ENCODE measurements at regions not wholly inside any gene's neighbourhood (a gene's known extent, or its start where the extent isn't known, plus 50 kb on each side); places are given as distances from the start of the nearest gene placed in this dataset.

DNA sequence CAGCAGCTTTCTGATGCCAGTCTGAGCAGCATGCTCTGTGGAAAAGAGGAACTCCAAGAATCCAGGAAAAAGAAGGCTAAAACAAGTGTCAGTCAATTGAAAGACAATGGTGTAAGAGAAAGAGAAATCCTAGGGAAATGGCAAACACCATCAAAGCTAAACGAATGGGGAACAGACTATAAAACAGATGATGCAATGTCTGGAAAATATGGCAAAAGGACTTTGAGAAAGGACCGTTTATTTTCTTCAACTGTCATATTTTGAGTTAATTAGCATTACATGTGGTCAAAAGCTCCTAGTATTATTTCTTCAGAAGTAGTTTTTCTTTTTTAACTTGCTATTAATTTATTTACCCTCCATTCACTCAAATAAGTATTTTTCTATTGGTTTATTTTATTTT is 465.2 kb downstream of the LRRC70 start:
- no peaks in the 10 kb centered on the region for H3K9me3 ChIP-seq
- TF ChIP-seq, protein P1, sequence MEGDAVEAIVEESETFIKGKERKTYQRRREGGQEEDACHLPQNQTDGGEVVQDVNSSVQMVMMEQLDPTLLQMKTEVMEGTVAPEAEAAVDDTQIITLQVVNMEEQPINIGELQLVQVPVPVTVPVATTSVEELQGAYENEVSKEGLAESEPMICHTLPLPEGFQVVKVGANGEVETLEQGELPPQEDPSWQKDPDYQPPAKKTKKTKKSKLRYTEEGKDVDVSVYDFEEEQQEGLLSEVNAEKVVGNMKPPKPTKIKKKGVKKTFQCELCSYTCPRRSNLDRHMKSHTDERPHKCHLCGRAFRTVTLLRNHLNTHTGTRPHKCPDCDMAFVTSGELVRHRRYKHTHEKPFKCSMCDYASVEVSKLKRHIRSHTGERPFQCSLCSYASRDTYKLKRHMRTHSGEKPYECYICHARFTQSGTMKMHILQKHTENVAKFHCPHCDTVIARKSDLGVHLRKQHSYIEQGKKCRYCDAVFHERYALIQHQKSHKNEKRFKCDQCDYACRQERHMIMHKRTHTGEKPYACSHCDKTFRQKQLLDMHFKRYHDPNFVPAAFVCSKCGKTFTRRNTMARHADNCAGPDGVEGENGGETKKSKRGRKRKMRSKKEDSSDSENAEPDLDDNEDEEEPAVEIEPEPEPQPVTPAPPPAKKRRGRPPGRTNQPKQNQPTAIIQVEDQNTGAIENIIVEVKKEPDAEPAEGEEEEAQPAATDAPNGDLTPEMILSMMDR (IDR thresholded peaks at IDR 0.05): no peak
- intact Hi-C loops (cut with DNase I; ENCODE audit: low total_unique reads): no loop called here
- DNase-seq: no peak
- H3K4me1 ChIP-seq: no peaks in the 10 kb centered on the region
- no peak overlapping the region for H3K4me3 ChIP-seq
- no peak overlapping the region for H3K27ac ChIP-seq
- H3K27me3 ChIP-seq: no peaks in the 10 kb centered on the region
- H3K36me3 ChIP-seq: no peaks in the 10 kb centered on the region

DNA sequence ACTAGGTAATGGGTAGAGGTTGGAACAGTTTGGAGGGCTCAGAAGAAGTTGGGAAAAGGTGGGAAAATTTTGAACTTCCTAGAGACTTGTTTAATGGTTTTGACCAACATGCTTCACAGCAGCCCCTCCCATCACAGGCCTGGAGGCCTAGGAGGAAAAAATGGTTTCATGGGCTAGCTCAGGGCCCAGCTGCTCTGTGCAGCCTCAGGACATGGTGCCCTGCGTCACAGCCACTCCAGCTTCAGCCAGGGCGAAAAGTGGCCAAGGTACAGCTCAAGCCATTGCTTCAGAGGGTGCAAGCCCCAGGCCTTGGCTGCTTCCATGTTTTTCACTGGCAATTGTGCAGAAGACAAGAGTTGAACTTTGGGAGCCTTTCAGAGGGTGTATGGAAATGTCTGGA is 453.7 kb downstream of the LRRC70 start:
- Histone ChIP-seq H3K9me3 (peaks cover 0 to 17% (median 10%) of the 10 kb centered on the region in 3 donors), H3K36me3 (no peaks in the 10 kb centered on the region), H3K27me3 (no peaks in the 10 kb centered on the region), H3K27ac (no peak overlapping the region), H3K4me1 (no peaks in the 10 kb centered on the region), H3K4me3 (no peak overlapping the region)
- DNase-seq: no peak
- TF ChIP-seq, protein P1 (IDR thresholded peaks at IDR 0.05): no peak
- intact Hi-C loops (cut with DNase I; ENCODE audit: low total_unique reads): no loop called here

DNA sequence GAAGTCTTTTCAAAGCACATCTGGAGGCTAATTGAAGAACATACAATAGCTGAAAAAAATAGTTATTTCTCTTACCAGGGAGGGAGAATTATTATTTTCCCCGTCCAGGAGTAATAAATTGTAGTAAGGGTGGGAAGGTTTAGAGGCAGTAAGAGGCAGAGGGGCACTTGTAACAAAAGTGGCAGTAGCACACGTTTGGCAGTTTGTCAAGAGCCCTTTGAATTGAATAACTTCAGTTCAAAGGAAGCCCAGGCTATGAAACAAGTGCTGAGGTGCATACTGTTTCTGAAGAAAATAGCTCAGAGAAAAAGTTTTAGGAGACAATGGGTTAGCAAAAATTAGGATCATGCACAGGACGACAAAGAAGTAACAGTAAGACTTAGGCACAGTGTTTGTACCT is 451.3 kb downstream of the LRRC70 start:
- intact Hi-C loops (cut with DNase I; ENCODE audit: low total_unique reads): no loop called here
- Histone ChIP-seq H3K4me3 (no peak overlapping the region), H3K9me3 (peaks cover 0 to 17% (median 10%) of the 10 kb centered on the region in 3 donors), H3K4me1 (no peaks in the 10 kb centered on the region), H3K36me3 (no peaks in the 10 kb centered on the region), H3K27me3 (no peaks in the 10 kb centered on the region), H3K27ac (no peak overlapping the region)
- no peak for DNase-seq
- TF ChIP-seq, protein P1 (IDR thresholded peaks at IDR 0.05): no peak

DNA sequence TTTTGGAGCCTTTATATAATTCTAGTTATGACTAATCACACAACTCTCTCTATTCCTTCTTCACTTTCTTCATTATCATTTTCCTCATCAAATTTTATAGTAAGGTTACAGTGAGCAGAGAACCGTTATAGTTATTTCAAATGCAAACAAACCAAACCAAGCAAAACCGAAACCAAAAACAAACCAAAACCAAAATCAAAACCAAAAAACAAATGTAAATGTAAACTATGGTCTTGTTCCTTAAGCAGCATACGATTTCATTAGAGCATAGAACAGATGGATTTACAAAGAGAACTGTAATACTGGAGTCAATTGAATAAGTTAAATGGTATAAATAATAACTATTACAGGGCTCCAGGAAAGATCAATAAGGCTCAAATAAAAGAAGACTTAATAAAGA is 447.1 kb downstream of the LRRC70 start:
- no peak overlapping the region for H3K4me3 ChIP-seq
- H3K9me3 ChIP-seq: no peaks in the 10 kb centered on the region
- H3K36me3 ChIP-seq: no peaks in the 10 kb centered on the region
- no peaks in the 10 kb centered on the region for H3K4me1 ChIP-seq
- TF ChIP-seq, protein P1 (IDR thresholded peaks at IDR 0.05): no peak
- DNase-seq: no peak
- no peaks in the 10 kb centered on the region for H3K27me3 ChIP-seq
- intact Hi-C loops (cut with DNase I; ENCODE audit: low total_unique reads): no loop called here
- no peak overlapping the region for H3K27ac ChIP-seq

DNA sequence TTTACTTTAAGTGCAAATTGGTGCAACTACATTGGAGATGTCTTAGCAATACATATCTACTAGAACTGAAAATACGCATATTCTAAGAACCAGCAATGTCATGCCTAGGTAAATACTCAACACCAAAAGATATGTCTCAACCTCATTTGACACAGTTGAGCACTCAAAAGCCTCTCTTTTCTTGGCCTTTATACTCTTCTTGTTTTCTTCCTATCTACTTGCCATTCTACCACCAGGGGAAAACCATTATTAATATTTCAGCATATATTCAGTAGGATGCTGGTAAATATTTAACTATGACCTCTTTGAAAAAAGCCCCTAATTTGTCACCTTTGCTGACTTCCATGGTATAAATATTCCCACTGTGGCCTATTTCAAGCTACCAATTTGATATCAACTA is 443.8 kb downstream of the LRRC70 start:
- intact Hi-C loops (cut with DNase I; ENCODE audit: low total_unique reads): no loop called here
- no peaks in the 10 kb centered on the region for H3K4me1 ChIP-seq
- H3K27ac ChIP-seq: no peak overlapping the region
- no peaks in the 10 kb centered on the region for H3K36me3 ChIP-seq
- TF ChIP-seq, protein P1 (IDR thresholded peaks at IDR 0.05): no peak
- H3K4me3 ChIP-seq: no peak overlapping the region
- H3K9me3 ChIP-seq: peaks cover 0 to 3% (median 0%) of the 10 kb centered on the region in 3 donors
- H3K27me3 ChIP-seq: no peaks in the 10 kb centered on the region
- DNase-seq: no peak

DNA sequence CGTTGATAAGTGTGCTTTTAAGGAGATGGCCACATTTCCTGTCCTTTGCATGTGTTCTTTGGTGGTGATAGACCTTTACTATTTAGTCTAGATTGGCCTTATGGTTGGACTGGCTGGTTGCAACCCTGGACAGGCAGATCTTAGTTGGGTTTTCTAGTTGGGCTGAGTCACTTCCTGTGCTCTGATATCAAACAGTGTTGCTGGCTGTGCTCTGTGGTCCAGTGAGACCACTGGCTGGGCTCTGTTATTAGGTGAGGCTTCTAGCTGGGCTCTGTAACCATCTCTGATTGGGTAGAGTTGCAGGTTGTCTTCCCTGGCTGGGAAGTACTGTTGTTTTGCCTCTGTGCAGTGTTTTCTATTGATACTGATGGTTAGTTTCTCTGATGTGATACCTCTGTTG is 432.5 kb downstream of the LRRC70 start:
- TF ChIP-seq, protein P1 (IDR thresholded peaks at IDR 0.05): no peak
- Histone ChIP-seq H3K27ac (no peak overlapping the region), H3K4me3 (no peak overlapping the region), H3K4me1 (no peaks in the 10 kb centered on the region), H3K36me3 (no peaks in the 10 kb centered on the region), H3K9me3 (peaks cover 0 to 19% (median 0%) of the 10 kb centered on the region in 3 donors), H3K27me3 (no peaks in the 10 kb centered on the region)
- intact Hi-C loops (cut with DNase I; ENCODE audit: low total_unique reads): no loop called here
- no peak for DNase-seq

Measured in tibial artery (tissue), 4 donors.